ENCODE measurements at regions not wholly inside any gene's neighbourhood (a gene's known extent, or its start where the extent isn't known, plus 50 kb on each side); places are given as distances from the start of the nearest gene placed in this dataset.
A peak's percentile ranks its signal among the peaks of the same experiment; 100 is the strongest.

GRCh38 chr13:22311734-22312404 lies 641.0 kb downstream of the FGF9 start:
- DNase-seq (ENCODE audit: low spot score): no peak

- no peak for DNase-seq (ENCODE audit: low spot score)
Observed at GRCh38 chr13:22312405-22312803, 641.5 kb downstream of the FGF9 start.

DNA sequence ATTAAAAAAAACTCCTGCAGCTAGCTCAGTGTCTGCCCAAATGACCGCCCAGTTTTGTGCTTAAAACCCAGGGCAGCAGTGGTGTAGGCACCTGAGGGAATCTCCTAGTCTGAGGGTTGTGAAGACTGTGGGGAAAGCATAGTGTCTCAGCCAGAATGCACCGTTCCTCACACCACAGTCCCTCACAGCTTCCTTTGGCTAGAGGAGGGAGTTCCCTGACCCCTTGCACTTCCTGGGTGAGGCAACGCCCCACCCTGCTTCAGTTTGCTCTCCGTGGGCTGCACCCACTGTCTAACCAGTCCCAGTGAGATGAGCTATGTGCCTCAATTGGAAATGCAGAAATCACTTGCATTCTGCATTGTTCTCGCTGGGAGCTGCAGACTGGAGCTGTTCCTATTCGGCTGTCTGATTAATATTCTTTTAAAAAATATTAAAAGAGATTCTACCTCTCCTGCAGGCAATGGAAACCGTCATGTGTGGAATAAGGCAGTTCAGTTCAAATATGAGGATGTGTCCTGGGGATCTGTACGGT lies 645.7 kb downstream of the FGF9 start:
- DNase-seq (ENCODE audit: low spot score): no peak

DNA sequence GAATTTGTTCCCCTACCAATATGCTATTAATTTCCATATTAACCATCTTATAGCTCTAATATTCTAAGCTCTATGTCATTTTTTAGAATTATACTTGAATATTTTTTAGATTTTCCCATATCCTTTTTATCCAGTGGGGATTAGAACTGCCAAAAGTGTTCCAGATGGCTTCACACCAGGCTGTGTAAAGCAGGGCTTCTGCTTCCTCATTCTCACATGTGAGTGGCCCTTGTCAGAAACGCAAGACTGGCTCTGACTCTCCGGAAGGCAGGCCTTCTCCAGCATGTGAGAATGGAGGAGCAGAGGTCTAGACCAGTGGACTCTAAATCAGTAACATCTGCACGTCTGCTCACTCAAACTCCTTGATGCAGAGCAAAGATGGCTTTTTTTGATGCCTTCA lies 650.1 kb downstream of the FGF9 start:
- DNase-seq (ENCODE audit: low spot score): peak; percentile 25

DNA sequence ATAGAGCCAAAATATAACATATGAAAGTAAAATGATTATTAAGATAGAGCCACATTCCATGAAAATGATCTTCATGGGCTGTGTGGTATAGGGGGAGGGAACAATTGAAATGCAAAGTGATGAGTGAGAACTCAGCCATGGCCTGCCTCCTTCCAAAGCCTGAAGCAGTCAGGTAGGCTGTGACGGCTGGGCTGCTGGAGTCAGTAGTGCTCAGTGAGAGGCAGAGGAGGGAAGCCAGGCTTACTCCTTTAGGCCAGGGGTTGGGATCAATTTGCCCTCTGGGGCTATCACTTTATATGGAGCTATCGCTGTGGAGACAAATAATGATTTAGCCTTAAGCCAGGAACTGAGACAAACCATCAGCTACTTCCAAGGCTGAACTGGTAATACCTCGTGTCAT lies 654.9 kb downstream of the FGF9 start:
- DNase-seq (ENCODE audit: low spot score): no peak

DNA sequence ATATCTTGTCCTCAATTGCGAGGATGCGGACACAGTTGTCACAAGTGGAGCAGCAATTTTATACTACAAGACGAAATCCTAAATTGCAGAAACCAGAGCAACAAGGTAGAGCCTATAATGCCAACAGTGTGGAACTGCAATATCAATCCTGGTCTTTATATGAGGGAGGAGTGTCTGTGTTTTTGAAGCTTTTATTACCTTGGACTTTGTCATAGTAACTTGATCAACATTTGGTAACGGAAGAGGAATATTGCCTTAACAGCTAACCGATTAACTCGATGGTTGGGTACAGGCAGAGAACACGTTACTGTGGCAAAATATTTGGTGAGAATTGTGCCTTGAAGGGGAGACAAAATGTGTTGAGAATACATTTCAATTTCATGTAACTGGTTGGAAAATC lies 661.5 kb downstream of the FGF9 start:
- DNase-seq (ENCODE audit: low spot score): no peak

GRCh38 chr13:22336460-22336859 lies 665.6 kb downstream of the FGF9 start:
- no peak for DNase-seq (ENCODE audit: low spot score)

- peak; percentile 24 for DNase-seq (ENCODE audit: low spot score)
Observed at GRCh38 chr13:22357132-22357531, 686.3 kb downstream of the FGF9 start.

DNA sequence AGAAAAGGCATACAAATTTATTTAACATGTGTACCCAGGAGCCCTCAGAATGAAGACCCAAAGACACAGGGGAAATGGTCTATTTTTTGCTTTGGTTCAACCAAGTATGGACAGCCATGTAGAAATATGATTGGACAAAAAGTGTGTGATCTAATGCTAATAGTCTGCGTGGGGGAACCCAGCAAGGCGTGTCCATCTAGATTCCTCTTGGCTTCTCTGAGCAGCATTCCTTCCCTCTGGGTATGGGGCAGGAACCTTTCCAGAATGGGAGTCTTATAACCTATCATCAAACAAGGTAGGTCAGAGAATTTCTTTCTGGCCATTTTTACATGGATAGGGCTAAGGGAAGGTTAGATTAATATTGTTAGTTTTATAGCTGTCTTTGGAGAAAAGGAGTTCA lies 698.2 kb downstream of the FGF9 start:
- no peak for DNase-seq (ENCODE audit: low spot score)

GRCh38 chr13:22369840-22370239 lies 699.0 kb downstream of the FGF9 start:
- no peak for DNase-seq (ENCODE audit: low spot score)

GRCh38 chr13:22372261-22372660 lies 701.4 kb downstream of the FGF9 start:
- DNase-seq (ENCODE audit: low spot score): no peak

GRCh38 chr13:22375151-22375550 lies 704.3 kb downstream of the FGF9 start:
- DNase-seq (ENCODE audit: low spot score): no peak

DNA sequence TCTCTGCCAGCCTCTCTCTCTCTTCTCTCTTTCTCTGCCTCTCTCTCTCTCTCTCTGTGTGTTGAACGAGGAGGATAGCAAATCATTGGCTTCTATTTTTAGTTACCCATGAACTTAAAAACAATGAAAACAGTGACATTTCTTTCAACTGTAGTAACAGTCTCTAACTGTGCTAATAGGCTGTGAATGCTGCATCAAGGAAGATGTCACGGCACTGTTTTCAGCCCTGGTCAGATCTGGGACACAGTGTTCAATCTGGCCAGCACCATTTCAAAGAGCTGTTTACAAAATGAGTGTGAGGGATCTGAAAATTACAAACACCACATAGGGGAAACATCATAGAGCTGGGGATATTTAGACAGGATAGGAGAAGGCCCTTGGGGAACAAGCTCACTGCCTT lies 717.0 kb downstream of the FGF9 start:
- no peak for DNase-seq (ENCODE audit: low spot score)

DNA sequence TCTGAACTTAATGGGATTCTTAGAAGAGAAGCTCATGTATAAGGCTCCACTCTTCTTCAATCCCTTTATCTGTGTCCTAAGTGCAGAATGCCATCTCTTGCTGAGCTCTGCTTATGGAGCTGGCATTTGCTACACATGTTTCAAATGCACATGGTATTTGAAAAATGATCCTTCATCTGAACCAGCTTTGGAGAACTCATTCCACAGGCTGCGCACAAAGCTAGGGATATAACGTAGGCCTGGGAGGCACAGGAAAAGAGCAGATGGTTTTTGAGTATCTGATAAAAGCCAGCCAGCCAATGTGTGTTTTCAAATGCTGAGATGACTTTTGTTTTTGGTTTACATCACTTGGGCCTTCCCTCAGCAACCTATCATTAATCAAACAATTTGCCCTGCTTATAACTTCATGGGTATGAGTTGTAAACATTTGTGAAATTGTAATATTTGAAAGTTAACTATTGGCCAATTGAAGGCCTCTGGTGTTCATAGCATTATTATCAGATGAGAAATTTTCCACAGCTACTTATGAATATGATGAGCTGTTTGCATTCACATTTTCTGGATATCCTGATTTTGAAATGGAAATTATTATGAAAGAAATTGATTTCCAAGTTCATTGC lies 729.0 kb downstream of the FGF9 start:
- DNase-seq (ENCODE audit: low spot score): no peak

DNA sequence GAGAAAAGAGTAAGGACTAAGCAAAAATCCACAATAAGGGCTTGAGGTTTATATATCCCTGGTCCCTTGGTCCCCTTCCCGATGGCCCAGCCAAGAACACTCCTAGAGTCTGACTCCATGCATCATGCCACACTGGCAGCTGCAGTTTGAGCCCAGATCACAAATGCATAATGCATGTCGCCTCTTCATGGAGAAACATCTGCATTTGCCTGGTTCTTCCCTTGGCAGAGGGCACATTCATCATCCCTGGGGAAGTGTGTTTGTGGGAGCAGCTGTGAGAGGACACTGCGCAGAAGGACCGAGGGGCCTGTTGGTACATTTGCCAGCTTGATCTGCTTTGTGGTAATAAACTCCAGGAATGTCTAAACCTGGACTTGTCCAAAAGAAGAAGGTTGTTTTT lies 731.8 kb downstream of the FGF9 start:
- no peak for DNase-seq (ENCODE audit: low spot score)

DNA sequence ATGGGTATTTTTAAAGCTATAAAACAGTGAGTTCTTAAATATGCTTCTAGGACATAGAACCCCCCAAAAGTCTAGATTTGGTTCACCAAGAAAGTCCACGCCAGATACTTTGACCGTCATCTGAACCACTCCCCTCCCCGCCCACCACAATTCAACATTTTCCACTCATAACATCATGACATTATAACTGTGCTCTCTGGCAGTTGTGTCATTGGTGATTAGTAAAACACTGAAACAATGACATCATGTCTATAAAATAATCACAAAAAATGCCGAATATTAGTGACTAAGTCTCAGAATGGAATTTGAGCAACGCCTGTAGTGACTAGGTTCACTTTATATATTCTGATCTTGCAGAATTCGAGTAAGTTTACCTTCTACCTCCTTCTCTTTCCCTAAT lies 732.3 kb downstream of the FGF9 start:
- no peak for DNase-seq (ENCODE audit: low spot score)

- DNase-seq (ENCODE audit: low spot score): no peak
Observed at GRCh38 chr13:22405891-22406290, 735.0 kb downstream of the FGF9 start.

GRCh38 chr13:22412452-22412851 lies 741.6 kb downstream of the FGF9 start:
- no peak for DNase-seq (ENCODE audit: low spot score)

DNA sequence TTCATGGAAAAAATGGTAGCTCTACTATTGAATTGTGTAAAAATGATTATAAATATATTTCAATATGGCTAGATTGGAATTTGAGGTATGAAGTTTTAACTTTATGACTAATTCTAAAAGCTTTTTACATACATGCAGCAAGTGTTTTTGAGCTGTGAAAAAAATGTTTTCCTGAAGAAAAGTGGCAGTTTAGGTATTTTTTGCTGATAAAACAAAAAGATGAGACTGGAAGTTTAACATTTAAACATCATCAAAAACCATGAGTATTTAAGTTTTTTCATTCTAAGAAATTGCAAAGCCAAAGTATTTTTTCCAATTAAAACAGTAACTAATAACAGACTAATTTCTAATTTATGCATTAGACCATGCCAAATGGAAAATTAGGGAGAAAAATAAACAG lies 751.1 kb downstream of the FGF9 start:
- no peak for DNase-seq (ENCODE audit: low spot score)

DNA sequence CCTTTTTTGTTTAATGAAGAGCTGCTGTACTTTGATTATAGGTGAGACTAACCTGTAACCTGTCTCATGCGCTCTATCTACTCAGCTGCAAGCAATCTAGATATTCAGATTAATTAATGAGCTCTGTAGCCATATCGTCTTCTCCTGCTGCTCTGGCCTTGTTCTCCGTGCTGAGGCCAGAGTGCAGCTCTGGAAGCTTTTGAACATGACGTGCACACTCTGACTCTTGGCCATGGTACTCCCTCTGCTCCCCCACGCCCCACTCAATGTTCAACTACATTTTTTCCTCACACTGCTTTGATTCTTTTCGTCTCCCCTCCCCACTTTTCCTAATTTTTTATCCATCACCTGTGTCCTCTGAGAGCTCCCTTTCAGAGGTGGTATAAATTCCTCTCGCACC lies 751.8 kb downstream of the FGF9 start:
- no peak for DNase-seq (ENCODE audit: low spot score)

- no peak for DNase-seq (ENCODE audit: low spot score)
Observed at GRCh38 chr13:22423261-22423660, 752.4 kb downstream of the FGF9 start.

GRCh38 chr13:22425087-22425486 lies 754.2 kb downstream of the FGF9 start:
- no peak for DNase-seq (ENCODE audit: low spot score)

GRCh38 chr13:22427066-22427465 lies 753.7 kb upstream of the SGCG start:
- DNase-seq (ENCODE audit: low spot score): no peak

DNA sequence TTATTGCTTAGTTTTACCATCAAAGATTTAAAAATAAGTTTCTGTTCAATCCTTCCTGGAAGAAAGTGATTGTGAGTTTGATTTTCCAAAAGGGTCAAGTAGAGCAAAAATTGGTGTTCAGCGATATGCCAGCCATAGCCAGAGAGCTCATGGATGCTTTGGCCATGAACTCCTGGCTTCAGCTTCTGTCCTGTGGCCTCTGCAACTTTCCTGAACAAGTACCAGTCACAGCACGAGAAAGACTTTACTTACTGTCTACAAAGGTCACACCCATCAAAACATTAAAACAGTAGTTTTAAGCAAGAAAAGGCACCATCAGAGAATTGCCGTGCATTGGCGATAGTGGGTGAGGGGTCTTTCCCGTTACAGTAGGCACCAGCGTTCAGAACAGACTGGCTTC lies 753.0 kb upstream of the SGCG start:
- DNase-seq (ENCODE audit: low spot score): no peak

Data from kidney tubule cell (primary cell).